Hepatic stellate cell (primary cell): ENCODE measurements at regions not wholly inside any gene's neighbourhood (a gene's known extent, or its start where the extent isn't known, plus 50 kb on each side); places are given as distances from the start of the nearest gene placed in this dataset.
"Not testable (repeated sequence)": the region's sequence is repeated elsewhere in the genome, so short reads cannot be mapped to it uniquely, and the experiment has no call there.

Experiments
- DNase-seq: peaks from one replicate; pipeline ENCODE4 v3.0.0; 2011; ENCODE audit warnings: low spot score

GRCh38 chr2:4930704-4931103, 761.5 kb upstream of the SOX11 start:
- no peak for DNase-seq

DNA sequence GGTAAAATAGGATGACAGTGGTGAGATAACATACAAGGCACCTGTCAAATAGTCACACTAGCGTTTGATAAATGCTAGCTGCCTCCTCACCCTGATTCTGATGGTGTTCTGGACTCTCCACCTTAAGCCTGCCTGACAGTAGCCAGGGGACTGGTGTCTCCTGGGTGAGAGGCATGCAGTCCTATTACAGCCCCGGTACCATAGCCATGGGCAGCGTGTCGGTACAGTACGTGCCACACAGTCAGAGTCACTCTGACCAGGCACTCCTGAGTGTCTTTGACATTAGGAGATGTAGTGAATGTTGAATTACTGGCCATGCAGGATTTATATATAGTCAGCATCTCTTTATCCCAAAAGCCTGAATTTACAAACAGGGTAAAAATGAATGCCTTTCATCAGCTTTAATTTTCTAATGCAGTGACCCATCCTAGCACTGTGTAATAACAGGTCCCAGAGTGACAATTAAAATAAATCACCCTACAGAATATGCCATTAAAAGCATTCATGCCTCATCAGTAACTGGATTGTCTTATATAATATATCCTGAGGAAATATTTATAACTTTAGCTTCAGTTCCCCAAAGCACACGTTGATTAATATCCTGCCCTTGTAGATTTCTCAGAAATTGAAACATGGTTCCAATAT, 760.3 kb upstream of the SOX11 start:
- no peak for DNase-seq

DNA sequence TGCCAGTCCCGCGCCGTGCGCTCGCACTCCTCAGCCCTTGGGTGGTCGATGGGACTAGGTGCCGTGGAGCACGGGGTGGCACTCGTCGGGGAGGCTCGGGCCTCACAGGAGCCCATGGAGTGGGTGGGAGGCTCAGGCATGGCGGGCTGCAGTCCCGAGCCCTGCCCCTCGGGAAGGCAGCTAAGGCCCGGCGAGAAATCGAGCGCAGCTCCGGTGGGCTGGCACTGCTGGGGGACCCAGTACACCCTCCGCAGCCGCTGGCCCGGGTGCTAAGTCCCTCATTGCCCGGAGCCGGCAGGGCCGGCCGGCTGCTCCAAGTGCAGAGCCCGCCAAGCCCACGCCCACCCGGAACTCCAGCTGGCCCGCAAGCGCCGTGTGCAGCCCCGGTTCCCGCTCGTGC, 756.9 kb upstream of the SOX11 start:
- DNase-seq: not testable (repeated sequence)

DNA sequence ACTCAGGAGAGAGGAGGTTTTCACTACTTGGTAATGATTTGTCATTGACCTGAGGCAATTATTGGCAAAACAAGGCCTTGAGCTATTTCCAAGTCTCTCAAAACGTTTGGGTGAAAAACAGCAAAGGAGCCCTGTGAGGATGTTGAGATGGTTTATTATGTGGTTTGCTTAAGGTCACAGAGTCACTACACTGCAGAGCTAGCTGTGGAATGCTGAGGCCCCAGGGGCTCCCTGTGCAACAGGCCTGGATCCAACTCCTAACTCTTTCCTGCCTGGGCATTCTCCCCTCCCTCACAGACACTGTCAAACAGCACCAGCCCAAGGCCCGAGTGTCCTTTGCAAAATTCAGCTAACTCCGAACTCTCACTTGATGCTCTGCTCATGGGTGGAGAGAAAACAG, 754.6 kb upstream of the SOX11 start:
- no peak for DNase-seq

GRCh38 chr2:4938206-4938605, 754.0 kb upstream of the SOX11 start:
- DNase-seq: no peak

GRCh38 chr2:4942441-4942840, 749.7 kb upstream of the SOX11 start:
- no peak for DNase-seq

- DNase-seq: no peak
Observed at GRCh38 chr2:4947911-4948310, 744.3 kb upstream of the SOX11 start.

- DNase-seq: no peak
Observed at GRCh38 chr2:4951368-4951767, 740.8 kb upstream of the SOX11 start.

GRCh38 chr2:4959219-4959618, 733.0 kb upstream of the SOX11 start:
- DNase-seq: no peak

GRCh38 chr2:4962419-4962818, 729.8 kb upstream of the SOX11 start:
- DNase-seq: no peak

- no peak for DNase-seq
Observed at GRCh38 chr2:4963106-4963505, 729.1 kb upstream of the SOX11 start.

DNA sequence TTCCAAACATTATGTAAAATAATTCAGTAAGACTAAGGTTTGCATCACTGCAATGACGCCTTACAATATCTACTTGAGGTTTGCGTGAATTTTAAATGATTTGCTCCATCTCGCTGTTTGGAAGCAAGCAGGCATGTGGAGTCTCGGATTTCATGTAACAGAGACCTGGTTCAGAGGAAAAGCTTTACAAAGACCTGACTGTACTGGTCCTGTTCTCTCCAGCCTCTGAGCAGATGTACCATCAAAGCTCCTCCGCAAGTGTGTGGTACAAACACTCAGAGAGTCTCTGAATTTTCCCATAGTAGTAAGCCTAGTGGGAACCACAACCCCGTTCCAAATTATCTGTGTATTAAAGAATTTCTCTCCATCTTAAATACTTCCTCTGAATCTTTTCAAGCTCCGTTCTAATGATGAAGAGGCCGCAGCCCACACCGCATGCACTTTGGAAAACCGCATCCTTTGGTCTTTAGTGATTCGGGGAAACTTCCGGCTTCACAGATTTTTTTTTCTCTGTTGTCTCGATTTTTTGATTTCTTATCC, 728.1 kb upstream of the SOX11 start:
- no peak for DNase-seq

DNA sequence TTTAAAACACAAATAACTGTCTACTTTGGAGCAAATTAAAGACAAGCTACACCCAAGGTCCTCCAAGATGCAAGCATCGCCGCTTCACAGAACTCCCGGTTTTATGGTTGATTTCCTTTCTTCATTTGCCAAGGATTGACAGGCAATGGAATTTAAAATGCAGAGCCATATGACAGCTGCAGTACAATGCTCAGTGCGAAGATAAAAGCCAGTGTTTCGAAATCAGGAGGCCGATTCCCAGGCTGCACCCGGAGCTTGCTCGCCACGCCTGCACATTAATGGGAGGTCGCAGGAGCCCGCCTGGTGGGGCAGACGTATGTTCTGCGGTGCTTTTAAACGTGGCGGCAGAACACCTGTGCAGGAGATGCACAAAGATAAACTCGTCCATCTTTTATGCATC, 727.6 kb upstream of the SOX11 start:
- no peak for DNase-seq

DNA sequence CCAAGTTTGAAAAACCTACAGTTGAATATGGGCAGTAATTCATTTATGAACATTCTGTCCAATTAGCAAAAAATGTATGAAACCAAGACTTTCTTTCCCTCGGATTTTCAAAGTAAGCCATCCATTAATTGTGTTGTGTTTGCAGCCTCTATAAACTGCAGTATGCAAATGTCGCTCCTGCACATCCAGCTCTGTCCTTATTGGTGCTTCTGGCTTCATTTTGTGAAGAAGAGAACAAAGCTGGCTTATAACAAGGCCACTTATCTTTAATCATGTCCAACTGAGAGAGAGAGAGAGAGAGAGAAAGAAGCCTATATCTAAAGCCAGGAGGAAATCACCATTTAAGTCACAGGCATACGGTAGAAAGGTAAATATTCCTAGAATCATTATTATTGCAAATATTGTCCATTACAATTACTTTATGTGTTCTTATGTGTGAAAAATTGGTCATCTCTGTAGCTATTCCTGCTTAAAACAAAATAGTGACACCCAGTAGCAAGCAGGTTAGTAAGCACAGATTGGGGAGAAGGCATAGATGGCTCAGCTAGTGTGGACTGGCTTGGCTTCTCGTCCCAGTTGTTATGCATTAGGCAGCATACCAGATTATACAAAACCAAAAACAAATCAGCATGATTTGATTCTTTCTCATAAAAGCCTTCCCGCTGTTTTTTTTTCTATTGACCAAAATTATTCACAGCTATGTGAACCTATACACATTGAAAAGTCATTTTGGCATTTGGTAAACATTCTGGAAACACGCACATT, 726.4 kb upstream of the SOX11 start:
- DNase-seq: no peak

- DNase-seq: no peak
Observed at GRCh38 chr2:4967206-4967605, 725.0 kb upstream of the SOX11 start.

- no peak for DNase-seq
Observed at GRCh38 chr2:4972472-4972871, 719.7 kb upstream of the SOX11 start.

GRCh38 chr2:4973354-4973753, 718.8 kb upstream of the SOX11 start:
- no peak for DNase-seq

DNA sequence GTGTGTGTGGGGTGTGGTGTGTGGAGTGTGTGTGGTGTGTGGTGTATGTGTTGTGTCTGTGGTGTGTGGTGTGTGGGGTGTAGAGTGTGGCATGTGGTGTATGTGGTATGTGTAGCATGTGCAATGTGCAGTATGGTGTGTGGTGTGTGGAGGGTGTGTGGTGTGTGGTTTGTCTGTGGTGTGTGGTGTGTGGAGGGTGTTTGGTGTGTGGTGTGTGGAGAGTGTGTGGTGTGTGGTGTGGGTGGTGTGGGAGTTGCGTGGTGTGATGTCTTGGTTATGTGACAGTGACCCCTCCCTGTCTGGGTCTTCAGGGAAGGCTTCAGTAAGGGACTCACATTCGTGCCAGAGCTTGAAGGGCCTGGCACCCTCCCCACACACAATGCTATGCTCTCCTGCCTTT, 718.2 kb upstream of the SOX11 start:
- no peak for DNase-seq

DNA sequence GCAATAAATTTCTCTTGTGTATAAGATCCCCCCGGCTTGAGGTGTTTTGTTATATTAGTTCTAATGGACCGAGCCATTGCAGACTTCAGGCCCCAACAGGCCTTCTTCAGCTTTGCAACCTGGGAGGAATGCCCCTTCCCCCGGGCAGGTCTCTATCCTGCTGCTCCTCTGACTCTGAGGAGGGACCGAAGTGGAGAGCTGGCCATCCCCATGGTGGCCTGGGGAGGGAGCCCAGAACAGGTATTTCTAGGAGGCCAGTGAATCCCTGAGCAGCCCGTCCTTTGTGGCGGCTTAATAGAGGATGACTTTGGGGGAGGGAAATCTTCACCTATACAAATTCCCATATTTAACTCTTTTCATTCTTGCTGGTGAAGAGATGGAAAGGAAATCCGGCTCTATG, 715.8 kb upstream of the SOX11 start:
- no peak for DNase-seq

GRCh38 chr2:4979111-4979510, 713.1 kb upstream of the SOX11 start:
- DNase-seq: no peak

DNA sequence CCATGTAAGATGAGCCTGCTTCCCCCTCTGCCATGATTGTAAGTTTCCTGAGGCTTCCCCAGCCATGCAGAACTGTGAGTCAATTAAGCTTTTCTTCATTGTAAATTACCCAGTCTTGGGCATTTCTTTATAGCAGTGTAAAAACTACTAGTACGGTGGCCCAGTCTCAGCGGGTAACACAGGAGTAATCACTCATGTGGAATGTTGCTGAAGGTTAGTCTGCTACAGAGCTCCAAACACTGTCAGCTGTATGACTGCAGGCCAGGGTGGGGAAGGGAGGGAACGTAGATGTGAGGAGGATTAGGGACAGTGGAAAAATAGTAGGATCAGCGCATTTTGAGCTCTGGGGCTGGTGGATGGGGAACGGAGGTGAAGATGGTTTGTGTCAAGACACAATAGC, 711.2 kb upstream of the SOX11 start:
- DNase-seq: no peak

GRCh38 chr2:4981802-4982409, 710.3 kb upstream of the SOX11 start:
- no peak for DNase-seq

DNA sequence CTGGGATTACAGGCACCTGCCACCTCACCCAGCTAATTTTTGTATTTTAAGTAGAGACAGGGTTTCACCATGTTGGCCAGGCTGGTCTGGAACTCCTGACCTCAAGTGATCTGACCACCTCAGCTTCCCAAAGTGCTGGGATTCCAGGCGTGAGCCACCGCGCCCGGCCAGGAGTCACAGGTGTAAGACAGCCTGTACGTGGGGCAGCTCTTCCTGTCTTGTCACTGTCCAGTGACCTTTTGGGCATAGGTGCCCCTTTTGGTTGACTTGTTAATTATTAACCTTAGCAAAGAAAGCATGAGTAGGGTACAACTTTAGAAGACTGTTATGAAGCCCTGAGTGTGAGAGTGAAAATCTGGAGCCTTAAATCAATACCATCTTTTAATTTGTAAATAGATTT, 703.7 kb upstream of the SOX11 start:
- DNase-seq: not testable (repeated sequence)
